ENCODE measurements at regions not wholly inside any gene's neighbourhood (a gene's known extent, or its start where the extent isn't known, plus 50 kb on each side); places are given as distances from the start of the nearest gene placed in this dataset.

- TF ChIP-seq EZH2phosphoT487 (conservative IDR thresholded peaks at IDR 0.05; ENCODE audit: low read length) (no peak), CTCF (IDR thresholded peaks at IDR 0.05; ENCODE audit: insufficient read depth, low read length, poor library complexity, severe bottlenecking) (no peak)
Observed at GRCh38 chr4:146041139-146042004, 102.7 kb upstream of the ZNF827 start.

Measured in SU-DHL-6 (cell line).